Activated effector memory CD4-positive, alpha-beta T cell treated with anti-CD3 and anti-CD28 coated beads, Interleukin-2, amount 50 U/mL, for 16 hours (primary cell): ENCODE measurements at regions not wholly inside any gene's neighbourhood (a gene's known extent, or its start where the extent isn't known, plus 50 kb on each side); places are given as distances from the start of the nearest gene placed in this dataset.

Source experiments
- DNase-seq: peaks from one replicate; pipeline ENCODE4 v3.0.0-alpha.2; 2020

GRCh38 chr10:111522551-111522950 lies 445.7 kb downstream of the ADRA2A start:
- no peak for DNase-seq

- no peak for DNase-seq
These were observed 446.2 kb downstream of the ADRA2A start for GRCh38 chr10:111523016-111523415.

DNA sequence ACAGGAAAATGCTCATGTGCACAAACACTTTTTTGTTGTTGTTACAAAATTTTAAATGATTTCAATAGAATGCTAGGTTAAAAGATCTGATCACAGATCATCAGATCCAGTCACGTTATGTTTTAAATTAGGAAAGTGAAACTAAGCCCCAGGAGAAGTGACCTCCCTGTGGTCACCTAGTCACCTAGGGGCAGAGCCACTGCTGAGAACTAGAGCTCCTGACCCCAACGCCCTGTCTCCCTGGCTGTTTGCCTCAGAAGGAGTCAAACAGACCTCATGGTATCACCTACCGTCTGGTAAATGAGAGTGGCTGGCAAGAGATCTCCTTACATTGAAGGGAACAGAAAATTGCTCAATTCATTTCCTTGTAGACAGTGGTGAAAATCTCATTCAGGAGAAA lies 447.3 kb downstream of the ADRA2A start:
- no peak for DNase-seq

DNA sequence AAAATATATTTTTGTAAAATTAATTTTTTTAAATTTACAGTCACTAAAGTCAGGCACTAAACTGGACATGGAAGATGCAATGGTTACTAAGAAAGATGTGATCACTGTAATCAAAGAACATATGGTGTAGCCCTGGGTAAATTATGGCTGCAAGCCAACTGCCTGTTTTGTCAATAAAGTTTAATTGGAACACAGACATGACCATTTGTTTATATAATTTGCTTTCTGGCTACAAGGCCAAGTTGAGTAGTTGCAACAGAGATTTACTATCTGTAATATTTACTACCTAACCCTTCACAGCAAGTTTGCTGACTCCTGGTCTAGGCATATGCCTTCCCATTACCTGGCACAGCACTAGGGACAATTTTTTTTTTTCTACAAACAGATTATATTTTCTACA lies 448.9 kb downstream of the ADRA2A start:
- no peak for DNase-seq

DNA sequence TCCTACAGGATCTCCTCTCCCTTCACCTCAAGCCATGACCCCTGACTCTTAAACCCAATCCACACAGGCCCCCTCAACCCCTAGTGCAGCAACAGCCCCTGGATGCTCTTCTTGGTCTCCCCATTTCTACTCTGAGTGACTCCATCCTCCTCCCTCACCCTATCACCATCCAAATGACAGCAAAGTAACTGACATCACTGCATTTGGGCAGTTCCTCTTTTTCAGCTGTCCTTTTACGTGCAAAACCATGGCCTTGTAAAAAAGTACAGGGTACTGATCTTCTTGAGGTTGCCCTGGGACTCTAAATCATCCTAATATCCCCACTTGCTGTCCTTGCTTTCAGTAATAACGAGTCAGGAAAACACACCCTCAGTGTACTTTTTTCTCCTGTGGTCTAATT lies 454.9 kb downstream of the ADRA2A start:
- DNase-seq = no peak

GRCh38 chr10:111532139-111532538 lies 455.3 kb downstream of the ADRA2A start:
- DNase-seq = no peak

DNA sequence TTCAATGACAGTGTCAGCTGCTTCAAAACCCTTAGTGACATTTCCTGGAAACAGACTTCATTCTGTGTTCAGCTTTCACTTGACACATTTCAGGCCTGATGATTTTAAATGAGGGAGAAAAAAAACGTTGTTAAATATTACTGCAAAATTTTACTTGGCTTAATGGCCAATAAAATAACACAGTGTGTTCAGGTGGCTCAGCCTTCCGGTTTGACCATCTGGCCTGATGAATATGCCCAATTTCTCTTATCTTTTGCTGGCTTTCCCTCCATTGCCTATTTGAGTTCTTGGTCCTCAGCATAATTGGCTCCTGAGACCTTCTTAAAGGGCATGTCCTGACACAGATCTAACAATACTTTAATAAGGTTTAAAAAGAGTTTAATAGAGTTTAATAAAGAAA lies 462.4 kb downstream of the ADRA2A start:
- no peak for DNase-seq

DNA sequence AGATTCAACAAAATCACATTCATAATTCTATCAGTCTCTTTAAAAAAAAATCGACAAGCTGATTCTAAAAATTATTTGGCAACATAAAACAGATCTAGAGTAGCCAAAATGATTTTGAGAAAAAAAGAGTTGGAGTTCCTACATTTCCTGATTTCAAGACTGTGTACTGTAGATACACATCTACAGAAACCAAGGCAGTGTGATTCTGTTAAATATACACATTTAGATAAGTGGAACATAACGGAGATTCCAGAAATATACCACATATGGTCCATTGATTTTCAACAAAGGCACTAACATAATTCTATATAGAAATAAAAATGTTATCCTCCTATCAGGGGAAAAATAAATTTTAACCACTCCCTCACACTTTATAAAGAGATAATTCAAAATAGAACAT lies 467.0 kb downstream of the ADRA2A start:
- no peak for DNase-seq

GRCh38 chr10:111545861-111546605 lies 469.2 kb downstream of the ADRA2A start:
- DNase-seq = no peak

GRCh38 chr10:111548084-111548726 lies 471.4 kb downstream of the ADRA2A start:
- no peak for DNase-seq

DNA sequence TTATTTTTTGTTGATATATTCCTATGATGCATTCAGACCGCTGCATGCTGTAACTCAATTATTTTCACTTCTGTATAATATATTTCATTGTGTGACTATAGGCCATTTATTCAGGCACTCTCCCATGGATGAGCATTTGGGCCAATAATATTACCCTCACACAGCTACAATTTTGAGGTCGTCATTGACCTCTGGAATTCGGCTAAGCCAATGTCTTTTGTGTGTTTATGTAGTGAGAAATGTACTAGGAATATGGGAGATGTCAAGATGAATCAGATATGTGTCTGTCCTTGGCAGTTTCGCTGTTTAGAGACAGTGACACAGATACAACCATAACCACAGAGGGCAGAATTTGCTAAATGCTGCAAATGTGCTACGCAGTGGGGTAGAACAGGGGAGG lies 474.2 kb downstream of the ADRA2A start:
- no peak for DNase-seq

GRCh38 chr10:111556666-111557065 lies 479.8 kb downstream of the ADRA2A start:
- DNase-seq = no peak

- DNase-seq = no peak
These were observed 481.4 kb downstream of the ADRA2A start for GRCh38 chr10:111558211-111558610.

GRCh38 chr10:111560027-111560426 lies 483.2 kb downstream of the ADRA2A start:
- DNase-seq = no peak

DNA sequence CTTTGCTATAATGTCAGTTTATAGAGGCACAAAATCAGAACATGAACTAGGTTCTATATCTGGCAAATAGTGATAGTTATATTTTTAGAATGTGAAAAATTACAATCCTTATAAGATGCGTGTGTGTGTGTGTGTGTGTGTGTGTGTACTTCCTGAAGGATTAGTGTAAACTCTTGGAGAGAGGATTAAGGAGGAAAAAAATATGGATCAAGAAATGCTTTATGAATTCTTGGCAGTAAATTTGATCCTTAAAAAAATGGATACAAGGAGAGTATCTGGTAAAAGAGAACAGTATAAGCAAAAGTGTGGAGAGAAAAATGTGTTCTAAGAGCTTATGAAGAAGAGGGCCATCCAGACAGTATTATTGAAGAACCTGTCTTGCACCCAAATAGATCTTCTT lies 484.3 kb downstream of the ADRA2A start:
- no peak for DNase-seq

DNA sequence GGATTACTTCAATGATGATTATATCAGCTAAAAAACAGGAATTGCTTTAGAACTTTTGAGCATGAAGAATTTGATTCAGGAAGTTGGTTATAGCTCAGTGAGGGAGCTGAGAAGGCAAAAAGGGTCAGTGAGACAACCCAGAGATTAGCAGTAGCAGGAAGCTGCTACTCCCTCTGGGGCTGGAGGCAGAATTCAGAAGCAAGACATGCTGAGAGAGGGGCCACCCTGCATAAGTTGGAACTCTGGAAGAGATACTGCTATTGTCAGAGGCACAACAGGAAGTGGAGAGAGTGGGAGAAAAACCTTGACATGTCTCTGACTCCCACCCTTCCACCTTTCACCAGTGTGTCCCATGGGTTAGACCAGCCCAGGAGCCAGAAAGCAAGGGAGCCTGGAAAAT lies 488.7 kb downstream of the ADRA2A start:
- no peak for DNase-seq

- no peak for DNase-seq
These were observed 501.2 kb downstream of the ADRA2A start for GRCh38 chr10:111578076-111578475.

GRCh38 chr10:111579473-111579872 lies 502.6 kb downstream of the ADRA2A start:
- no peak for DNase-seq

DNA sequence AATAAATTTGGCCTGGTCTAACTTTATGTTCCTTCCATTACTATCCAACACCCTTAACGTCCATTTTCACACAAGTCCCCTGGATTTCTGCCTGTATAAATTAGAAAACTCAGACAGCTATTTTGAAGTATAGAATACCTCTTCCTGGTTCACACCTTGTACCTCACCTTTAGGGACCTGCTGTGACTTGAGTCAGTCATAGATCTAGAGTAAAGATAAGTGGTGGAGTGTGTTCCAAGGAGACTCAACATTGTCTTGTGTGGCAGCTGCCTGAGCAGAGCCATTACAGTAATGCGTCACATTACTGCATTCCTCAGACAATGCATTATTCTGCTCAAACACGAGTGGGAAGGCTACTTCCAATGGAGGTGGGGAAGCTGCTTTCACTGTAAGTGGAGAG lies 513.9 kb downstream of the ADRA2A start:
- DNase-seq = no peak

DNA sequence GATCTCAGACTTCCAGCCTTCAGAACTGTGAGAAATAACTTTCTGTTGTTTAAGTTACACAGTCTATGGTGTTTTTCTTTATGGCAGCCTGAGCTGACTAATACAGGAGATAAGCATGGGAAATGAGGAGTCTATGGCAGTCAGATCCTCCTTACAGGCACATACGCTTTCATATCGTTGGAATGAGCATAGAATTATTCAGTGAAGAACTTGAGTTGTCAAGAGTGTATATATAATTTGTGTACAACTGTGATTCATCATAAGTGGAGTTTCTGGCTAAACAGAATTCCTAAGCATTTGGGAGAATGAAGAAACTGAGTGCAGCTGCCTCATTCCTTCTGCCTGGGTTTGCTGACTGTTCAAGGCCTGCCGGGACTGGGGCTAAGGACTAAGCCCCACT lies 516.7 kb downstream of the ADRA2A start:
- no peak for DNase-seq

- no peak for DNase-seq
These were observed 518.3 kb downstream of the ADRA2A start for GRCh38 chr10:111595173-111595572.

GRCh38 chr10:111598433-111599059 lies 521.7 kb downstream of the ADRA2A start:
- DNase-seq = peak; percentile 68

- DNase-seq = no peak
These were observed 523.1 kb downstream of the ADRA2A start for GRCh38 chr10:111599943-111600342.

DNA sequence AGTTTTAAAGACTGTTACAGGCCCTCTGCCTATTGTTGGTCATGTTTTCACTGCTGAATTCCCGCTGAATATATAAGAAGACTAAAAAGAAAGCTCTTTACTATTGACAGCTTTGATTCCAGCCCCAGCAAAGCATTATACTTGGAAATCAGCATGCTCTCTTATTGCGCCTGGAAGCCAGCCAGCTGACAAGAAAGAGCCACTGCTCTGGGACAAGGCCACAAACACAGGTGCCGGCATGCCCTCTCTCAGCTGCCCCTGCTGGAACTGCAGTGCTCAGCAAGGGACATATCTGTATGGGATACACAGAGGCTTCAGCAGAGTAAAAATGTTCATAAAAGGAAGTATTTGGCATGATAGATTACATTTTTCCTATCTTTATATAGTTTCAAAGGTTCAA lies 523.9 kb downstream of the ADRA2A start:
- no peak for DNase-seq
